NCI-H510A treated with DMSO at 0.1 percent for 48 hours (cell line): ENCODE measurements at regions not wholly inside any gene's neighbourhood (a gene's known extent, or its start where the extent isn't known, plus 50 kb on each side); places are given as distances from the start of the nearest gene placed in this dataset.

ENCODE experiments used
- DNase-seq: peaks from one replicate; lab custom pipeline; 2025; lab: John Stamatoyannopoulos, UW

- no peak for DNase-seq
Measured at GRCh38 chr4:4735870-4736269, 123.6 kb upstream of the MSX1 start.

GRCh38 chr4:4735136-4735750 lies 124.2 kb upstream of the MSX1 start:
- DNase-seq, result no peak

GRCh38 chr4:4734425-4734824 lies 125.0 kb upstream of the MSX1 start:
- DNase-seq, result no peak

GRCh38 chr4:4733663-4734062 lies 125.8 kb upstream of the MSX1 start:
- DNase-seq, result no peak

GRCh38 chr4:4730249-4730648 lies 129.2 kb upstream of the MSX1 start:
- no peak for DNase-seq

- no peak for DNase-seq
Measured at GRCh38 chr4:4729206-4729605, 130.3 kb upstream of the MSX1 start.

GRCh38 chr4:4727536-4727935 lies 131.9 kb upstream of the MSX1 start:
- DNase-seq, result no peak

GRCh38 chr4:4726051-4726450 lies 133.4 kb upstream of the MSX1 start:
- no peak for DNase-seq

GRCh38 chr4:4724321-4724720 lies 135.1 kb upstream of the MSX1 start:
- no peak for DNase-seq

GRCh38 chr4:4721636-4722035 lies 137.8 kb upstream of the MSX1 start:
- no peak for DNase-seq

- DNase-seq, result peak; percentile 72
Measured at GRCh38 chr4:4720646-4721045, 138.8 kb upstream of the MSX1 start.

- no peak for DNase-seq
Measured at GRCh38 chr4:4719436-4719835, 140.0 kb upstream of the MSX1 start.

GRCh38 chr4:4717692-4718091 lies 141.8 kb upstream of the MSX1 start:
- no peak for DNase-seq

GRCh38 chr4:4714331-4714730 lies 145.1 kb upstream of the MSX1 start:
- DNase-seq, result no peak

- no peak for DNase-seq
Measured at GRCh38 chr4:4712800-4713528, 146.5 kb upstream of the MSX1 start.

- no peak for DNase-seq
Measured at GRCh38 chr4:4711902-4712301, 147.6 kb upstream of the MSX1 start.

- DNase-seq, result no peak
Measured at GRCh38 chr4:4709736-4710135, 149.7 kb upstream of the MSX1 start.

GRCh38 chr4:4704267-4704666 lies 155.2 kb upstream of the MSX1 start:
- no peak for DNase-seq

GRCh38 chr4:4697584-4697983 lies 155.7 kb upstream of the STX18 start:
- DNase-seq, result no peak

- no peak for DNase-seq
Measured at GRCh38 chr4:4696530-4696929, 154.7 kb upstream of the STX18 start.

GRCh38 chr4:4695497-4695896 lies 153.6 kb upstream of the STX18 start:
- no peak for DNase-seq

GRCh38 chr4:4694827-4695226 lies 153.0 kb upstream of the STX18 start:
- no peak for DNase-seq

- peak; percentile 37 for DNase-seq
Measured at GRCh38 chr4:4694296-4694772, 152.5 kb upstream of the STX18 start.

GRCh38 chr4:4693755-4694295 lies 152.0 kb upstream of the STX18 start:
- no peak for DNase-seq
